GM18858 (cell line): ENCODE measurements at regions not wholly inside any gene's neighbourhood (a gene's known extent, or its start where the extent isn't known, plus 50 kb on each side); places are given as distances from the start of the nearest gene placed in this dataset.

Experiments used
- ATAC-seq: cut with Tn5 transposase; IDR thresholded peaks from one replicate; pipeline ENCODE4 v1.9.1; 2021; ENCODE audit not compliant: unreplicated experiment

DNA sequence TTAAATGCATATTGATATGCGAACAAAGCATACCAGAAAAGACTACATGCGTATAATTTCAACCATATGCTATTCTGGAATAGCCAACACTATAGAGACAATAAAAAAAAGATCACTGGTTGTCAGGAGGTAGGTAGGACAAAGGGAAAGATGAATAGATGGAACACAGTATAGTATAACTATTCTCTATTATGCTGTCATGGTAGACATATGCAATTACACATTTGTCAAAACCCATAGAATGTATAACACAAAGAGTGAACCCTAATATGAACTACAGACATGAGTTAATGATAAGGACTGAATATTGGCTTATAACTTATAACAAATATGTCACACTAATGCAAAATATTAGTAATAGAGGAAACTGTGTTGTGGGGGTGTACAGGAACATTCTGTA is 460.8 kb downstream of the TAF11L14 start:
- no peak for ATAC-seq

- no peak for ATAC-seq
These were observed 463.6 kb downstream of the TAF11L14 start for GRCh38 chr5:18097817-18098216.

DNA sequence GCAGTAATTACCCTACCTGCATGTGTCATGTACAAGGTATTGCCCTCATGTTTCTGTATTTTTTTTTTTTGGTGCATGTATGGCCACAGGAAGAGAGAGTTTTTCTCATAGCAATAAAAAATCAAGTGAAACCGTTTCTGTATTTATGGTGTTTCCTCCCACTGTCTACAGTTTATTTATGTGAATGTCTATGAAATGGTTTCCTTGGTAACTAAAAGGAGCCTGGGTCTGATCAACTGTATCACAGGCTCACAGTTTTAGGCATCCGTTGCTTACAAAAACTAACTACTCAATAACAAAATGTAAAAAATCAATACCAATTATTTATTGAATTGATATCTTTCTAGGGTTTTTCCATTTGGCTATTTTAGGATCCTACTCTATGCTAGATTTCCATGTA is 464.4 kb downstream of the TAF11L14 start:
- no peak for ATAC-seq

- ATAC-seq: no peak
These were observed 465.0 kb downstream of the TAF11L14 start for GRCh38 chr5:18099261-18099660.

DNA sequence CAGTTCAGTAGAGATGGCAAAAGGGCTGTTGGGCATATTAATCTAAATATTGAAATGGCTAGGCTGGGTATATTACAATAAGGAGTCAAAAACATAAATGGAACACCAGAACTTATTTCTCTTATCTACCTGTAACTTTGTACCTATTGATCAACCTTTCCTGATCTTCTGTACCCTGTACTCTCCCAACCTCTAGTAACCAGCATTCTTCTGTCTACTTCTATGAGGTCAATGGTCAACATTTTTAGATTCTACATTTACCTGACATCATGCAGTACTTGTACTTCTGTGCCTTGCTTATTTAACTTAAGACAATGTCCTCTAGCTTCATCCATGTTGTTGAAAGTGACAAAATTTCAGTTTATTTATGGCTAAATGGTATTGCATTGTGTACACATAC is 467.3 kb downstream of the TAF11L14 start:
- ATAC-seq: no peak

DNA sequence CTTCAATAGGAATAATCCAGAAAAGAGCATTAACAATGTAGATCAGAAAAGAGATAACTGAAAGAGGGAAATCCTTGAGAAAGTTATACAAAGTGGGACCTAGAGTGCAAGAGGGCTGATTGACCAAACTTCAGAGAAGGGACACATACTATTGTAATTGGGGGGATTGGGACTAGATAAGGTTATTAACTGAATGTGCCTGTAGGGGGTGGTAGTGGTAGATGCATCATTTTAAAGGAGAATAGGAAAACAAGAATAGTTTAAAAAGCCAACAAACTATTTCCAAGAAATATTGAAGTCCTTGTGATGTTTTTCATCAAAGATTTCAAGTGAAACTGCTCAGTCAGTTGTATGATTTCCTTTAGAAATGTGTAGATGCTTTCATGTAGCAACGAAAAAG is 468.5 kb downstream of the TAF11L14 start:
- no peak for ATAC-seq

DNA sequence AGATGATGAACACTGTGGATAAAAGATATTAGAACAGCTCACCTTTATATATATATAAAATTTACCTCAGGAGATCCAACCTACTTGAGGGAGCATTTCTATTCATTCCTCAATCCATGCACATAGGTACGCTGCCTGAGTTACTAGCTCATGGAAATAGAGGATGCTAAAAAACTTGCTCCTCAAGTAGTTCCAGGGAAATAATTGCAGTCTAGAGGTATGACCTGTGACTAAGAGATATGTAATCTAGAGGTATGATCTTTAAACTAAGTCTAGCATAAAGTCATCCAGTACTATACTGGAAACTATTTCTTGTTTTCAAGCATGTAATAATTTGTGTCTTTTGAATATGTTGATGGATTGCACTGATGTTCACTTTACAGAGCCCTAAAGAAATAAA is 471.2 kb downstream of the TAF11L14 start:
- no peak for ATAC-seq

DNA sequence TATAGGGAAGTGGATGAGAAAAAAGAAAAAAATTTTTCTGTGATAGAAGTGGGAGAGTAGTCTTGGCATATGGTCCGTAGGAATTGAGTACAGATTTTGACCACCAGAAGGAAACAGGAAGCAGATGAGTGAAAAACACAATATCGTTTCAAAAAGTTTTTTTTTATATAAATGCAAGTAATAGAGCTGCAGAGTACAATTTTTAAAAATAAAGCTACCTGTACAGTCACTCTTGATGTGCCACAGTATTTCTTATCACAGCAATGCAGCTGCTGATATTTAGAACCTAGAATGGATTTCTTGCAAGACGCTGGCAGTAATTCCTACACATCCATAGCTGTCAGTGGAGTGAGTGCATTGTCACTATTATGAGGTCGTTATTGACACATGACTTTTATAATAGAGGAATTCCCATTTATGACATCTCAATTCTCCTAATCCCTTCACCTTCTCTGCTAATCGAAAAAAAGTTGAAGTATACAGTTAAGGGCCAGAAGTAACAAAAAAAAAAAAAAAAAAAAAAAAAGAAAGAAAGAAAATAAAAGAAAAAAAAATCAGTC is 477.7 kb downstream of the TAF11L14 start:
- ATAC-seq: no peak

- ATAC-seq: no peak
These were observed 479.5 kb downstream of the TAF11L14 start for GRCh38 chr5:18113721-18114120.

DNA sequence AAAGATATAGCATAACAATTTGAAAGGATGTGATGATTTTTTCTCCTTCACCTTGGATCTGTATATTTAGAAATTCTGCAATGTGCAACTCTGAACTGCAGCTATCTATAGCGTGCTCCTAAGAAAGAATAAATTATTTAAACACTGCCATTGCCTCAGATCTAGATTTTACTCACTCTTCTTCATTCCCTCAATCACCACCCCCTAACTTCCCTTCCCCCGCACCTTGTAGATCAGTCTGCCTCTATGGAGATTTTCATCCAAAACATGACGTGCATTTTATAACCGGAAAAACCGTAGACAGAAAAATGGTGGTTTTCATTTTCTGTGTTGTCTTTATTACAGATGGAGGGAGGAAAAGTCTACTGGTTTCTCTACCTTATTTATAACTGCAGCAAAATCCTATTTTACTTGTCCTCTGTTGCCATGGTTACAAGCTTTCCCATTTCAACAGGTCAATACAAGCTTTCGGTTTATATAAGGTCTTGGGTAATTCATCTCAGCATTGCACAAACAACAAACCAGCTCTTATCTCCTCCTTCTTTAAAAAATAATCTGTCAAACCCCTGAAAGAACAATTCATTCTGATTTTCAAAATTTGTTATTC is 480.0 kb downstream of the TAF11L14 start:
- ATAC-seq: no peak

DNA sequence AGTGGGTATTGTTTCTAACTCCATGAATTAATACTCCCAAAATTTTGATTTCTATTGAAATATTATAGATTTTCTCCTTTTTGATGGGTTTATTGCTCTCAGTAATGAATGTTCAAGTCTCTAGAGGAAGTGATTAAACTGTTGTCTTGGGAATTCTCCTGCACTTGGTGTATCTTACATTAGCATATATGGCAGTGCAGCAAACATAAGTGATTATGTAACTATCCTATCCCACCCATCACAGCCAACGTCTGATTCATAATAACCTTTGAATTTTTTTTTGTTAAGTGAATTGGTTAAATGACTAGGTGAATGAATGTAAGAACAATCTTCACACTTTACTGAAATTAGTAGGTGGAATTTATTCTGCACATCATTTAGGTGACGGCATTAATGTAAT is 483.7 kb downstream of the TAF11L14 start:
- ATAC-seq: no peak

GRCh38 chr5:18119156-18119785 is 485.0 kb downstream of the TAF11L14 start:
- no peak for ATAC-seq

- ATAC-seq: no peak
These were observed 507.0 kb downstream of the TAF11L14 start for GRCh38 chr5:18141222-18141621.

DNA sequence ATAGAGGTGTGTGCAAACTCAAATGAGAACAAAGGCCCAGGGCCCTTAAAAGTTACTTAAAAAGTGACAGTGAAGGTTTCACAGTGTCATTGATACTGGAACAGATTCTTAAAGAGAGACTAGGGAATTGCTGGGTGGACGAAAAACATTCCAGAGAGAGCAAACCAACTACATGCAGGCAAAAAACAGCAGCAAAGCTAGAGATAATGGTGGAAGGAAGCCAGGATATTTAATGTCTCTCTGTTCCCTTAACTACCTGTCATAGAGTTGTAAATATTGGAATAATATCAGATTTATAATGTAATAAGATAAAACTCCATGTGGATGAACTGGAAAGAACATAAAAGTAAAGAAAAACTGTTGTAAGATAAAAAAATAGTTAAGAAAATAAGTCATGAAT is 508.6 kb downstream of the TAF11L14 start:
- no peak for ATAC-seq

- ATAC-seq: no peak
These were observed 518.4 kb downstream of the TAF11L14 start for GRCh38 chr5:18152671-18153070.

DNA sequence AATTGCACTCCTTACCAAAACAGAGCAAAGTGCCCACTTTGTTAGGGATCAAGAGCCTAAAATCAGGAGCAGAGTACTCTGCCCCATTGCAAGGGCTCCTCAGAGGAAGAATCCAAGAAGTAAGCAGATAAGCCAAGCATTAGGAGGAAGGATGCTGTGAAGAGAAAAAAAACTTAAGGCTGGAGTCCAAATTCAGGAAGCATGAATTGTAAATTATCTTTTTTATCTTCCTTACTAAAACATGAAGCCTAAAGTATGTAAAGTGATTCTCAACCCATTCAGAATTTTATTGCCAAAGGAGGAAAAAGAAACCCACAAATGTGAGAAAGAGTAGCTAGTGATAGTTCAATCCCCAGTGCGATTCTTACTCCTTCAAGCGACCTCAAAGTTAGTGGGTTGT is 523.9 kb downstream of the TAF11L14 start:
- no peak for ATAC-seq

DNA sequence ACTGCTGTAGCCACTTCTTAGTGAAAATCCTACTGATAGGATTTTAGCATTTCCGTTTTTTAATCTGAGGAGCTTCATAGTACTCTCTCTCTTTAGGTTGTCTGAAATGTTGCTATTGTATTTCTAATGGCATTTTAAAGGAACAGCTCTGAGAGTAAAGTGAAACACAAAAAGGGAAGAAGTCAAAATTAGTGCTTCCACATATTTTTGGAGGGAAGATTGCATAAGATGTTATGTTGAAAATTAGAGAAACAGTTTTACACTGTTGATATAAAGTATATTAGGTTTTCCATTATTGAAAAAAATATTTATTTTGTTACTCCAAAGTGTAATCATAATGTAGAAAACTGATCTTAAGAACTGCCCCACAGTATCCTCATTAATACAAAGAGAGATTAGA is 525.1 kb downstream of the TAF11L14 start:
- ATAC-seq: no peak

- ATAC-seq: no peak
These were observed 537.4 kb downstream of the TAF11L14 start for GRCh38 chr5:18171684-18172083.

- no peak for ATAC-seq
These were observed 545.3 kb downstream of the TAF11L14 start for GRCh38 chr5:18179579-18179978.

DNA sequence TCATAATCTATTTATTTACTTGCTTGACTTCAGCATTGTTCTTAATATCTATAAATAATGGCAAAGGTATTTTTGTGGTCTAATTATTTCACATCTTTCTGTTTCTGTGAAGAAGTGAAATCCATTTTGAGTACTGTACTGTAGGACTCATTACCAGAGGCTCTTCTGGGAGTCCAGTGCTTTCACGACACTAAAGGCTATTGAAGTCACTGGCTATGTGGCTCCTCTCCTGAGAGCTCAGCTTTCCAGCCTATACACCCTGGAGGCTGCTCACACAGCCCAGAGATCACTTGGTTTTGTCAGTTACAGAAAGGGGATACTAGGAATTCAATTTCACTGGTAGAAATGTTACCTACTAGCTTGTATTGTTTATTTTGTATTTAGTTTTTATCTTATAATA is 547.3 kb downstream of the TAF11L14 start:
- ATAC-seq: no peak

DNA sequence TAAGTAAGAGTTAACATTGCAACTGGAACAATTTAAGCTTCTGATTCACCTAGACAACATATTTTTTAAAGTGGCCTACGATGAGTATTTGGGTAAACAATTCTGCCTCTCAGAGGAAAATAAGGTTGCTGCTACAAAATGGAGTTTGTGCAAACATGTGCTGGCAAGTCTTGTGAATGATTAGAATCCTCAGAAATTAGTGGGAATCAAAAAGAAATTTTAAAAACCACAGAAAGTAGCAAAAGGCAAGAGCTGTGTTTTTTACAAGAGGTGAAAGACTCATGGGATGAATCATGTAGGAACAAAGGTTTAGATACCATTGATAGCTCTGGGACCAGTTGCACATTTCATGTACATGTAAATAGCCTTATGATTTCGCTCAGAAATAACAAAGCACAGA is 561.6 kb downstream of the TAF11L14 start:
- no peak for ATAC-seq

DNA sequence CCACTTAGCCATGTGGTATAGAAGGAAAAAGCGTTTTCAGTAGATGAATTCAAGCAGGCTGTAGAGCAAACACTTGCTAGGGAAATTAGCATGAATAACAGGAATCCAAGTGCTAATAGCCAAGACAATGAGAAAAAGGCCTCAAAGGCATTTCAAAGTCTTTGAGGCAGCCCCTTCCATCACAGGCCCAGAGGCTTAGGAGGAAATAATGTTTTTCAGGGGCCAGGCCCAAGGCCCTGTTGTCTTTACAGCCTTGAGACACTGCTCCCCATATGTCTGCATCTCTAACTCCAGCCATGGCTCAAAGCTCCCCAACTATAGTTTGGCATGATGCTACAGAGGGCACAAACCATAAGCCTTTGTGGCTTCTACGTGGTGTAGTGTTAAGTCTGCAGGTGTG is 563.5 kb downstream of the TAF11L14 start:
- ATAC-seq: no peak

- ATAC-seq: no peak
These were observed 567.9 kb downstream of the TAF11L14 start for GRCh38 chr5:18202164-18202563.
